ENCODE measurements at regions not wholly inside any gene's neighbourhood (a gene's known extent, or its start where the extent isn't known, plus 50 kb on each side); places are given as distances from the start of the nearest gene placed in this dataset.
"Not testable (repeated sequence)": the region's sequence is repeated elsewhere in the genome, so short reads cannot be mapped to it uniquely, and the experiment has no call there.

DNA sequence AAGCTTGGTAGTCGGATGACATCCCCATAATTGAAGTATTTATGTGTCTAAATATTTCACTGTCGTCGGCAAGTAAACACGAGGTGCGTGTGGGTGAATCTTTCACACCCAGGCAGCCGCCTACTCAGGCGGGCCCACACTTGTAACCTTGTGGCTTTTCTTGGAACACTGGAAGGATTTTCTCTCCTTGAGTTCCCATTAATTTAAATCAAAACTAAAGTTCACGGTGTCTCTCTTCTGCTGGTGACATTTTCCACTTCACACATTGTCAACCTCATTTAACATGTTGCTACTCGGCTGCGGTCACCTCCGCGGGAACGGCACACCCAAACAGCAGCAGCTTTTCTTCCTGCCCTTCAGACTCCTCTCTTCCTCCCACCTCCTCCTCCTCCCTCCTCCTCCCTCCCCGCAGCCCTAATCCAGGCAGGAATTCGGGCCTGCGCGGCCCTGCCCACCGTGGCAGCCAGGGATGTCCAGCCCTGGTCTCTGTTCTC is 336.6 kb downstream of the QKI start:
- intact Hi-C loops (cut with DNase I) = no loop called here
- H3K27me3 ChIP-seq (ENCODE audit: control insufficient read depth, insufficient read depth) = no peaks in the 10 kb centered on the region
- peak in 1 of 2 donors; percentile 25 for ATAC-seq
- peaks cover 4% of the 10 kb centered on the region for H3K4me1 ChIP-seq (ENCODE audit: control insufficient read depth, insufficient read depth, low read length)
- no peaks in the 10 kb centered on the region for H3K9me3 ChIP-seq (ENCODE audit: control insufficient read depth, low read length)
- peak in 1 of 3 donors; percentile 61 for DNase-seq
- no peak overlapping the region for H3K4me3 ChIP-seq (ENCODE audit: low read length)
- WGBS = 57% methylated on average over 18 of the region's 18 CpGs
- peak overlapping the region; percentile 24 for H3K27ac ChIP-seq (ENCODE audit: low read length)

DNA sequence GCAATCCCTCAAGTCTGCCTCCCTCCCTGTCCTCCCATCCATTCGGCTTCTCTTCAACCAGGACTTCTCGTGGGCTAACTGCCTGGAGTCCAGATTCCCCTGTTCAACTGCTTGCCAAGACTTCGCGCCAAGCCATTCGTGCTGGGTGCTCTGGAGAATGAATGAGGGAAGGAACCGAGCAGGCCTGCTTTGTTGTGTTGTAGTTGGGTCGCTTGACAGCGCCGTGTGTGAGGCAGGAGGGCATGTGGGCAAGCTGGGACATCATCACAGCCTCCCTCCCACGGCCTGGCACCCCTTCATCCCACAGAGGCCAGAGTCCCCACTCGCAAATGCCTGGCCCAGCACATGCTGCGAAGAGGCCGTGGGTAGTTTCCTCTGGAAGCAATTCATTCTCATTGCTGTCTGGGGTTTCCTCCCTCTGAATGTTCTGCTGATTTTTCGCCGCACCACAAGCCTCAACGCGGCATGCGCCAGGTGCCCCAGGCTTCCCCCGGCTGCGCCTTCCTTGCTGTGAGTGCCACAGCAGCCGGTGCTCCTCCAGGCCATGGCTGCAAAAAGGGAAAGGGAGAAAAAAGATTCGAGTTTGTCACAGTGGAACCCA is 336.0 kb downstream of the QKI start:
- Histone ChIP-seq H3K9me3 (ENCODE audit: control insufficient read depth, low read length) (no peaks in the 10 kb centered on the region), H3K27me3 (ENCODE audit: control insufficient read depth, insufficient read depth) (no peaks in the 10 kb centered on the region), H3K4me1 (ENCODE audit: control insufficient read depth, insufficient read depth, low read length) (peaks cover 4% of the 10 kb centered on the region), H3K27ac (ENCODE audit: low read length) (peak overlapping the region; percentile 24), H3K4me3 (ENCODE audit: low read length) (no peak overlapping the region)
- WGBS = 54% methylated on average over 22 of the region's 22 CpGs
- ATAC-seq (peak in 1 of 2 donors; percentile 9), DNase-seq (peak in 2 of 3 donors; percentile 24 to 63)
- intact Hi-C loops (cut with DNase I) = no loop called here

DNA sequence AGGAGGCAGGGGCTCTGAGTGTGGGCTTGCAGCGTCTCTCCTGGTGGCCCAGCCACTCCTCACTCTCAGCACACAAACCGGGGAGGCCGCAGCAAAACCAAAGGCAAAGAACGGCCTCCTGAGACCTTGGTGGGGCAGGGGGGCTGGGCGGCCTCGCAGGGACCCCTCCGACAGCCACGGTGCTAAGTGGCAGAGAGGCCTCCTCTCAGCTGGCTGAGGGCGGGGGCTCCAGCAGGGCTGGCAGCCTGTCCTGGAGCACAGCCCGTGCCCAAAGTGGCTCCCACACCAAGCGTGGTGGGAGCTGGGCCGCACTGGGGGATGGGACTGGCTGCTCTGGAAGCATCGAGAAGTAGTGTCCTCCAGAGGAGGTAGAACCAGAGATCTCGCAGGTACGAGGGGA is 334.4 kb downstream of the QKI start:
- ATAC-seq (peak in 1 of 2 donors; percentile 55), DNase-seq (peak; percentile 28 to 81 (median 67))
- Histone ChIP-seq H3K27ac (ENCODE audit: low read length) (peak overlapping the region; percentile 76), H3K9me3 (ENCODE audit: control insufficient read depth, low read length) (no peaks in the 10 kb centered on the region), H3K4me3 (ENCODE audit: low read length) (no peak overlapping the region), H3K27me3 (ENCODE audit: control insufficient read depth, insufficient read depth) (no peaks in the 10 kb centered on the region), H3K4me1 (ENCODE audit: control insufficient read depth, insufficient read depth, low read length) (peaks cover 7% of the 10 kb centered on the region)
- WGBS = 79% methylated on average over 15 of the region's 15 CpGs
- intact Hi-C loops (cut with DNase I) = loop anchor here in 1 of 4 donors (10.0 kb wide), 2 partner anchors 164 to 206 kb away; no protein-coding TSS in a partner anchor

DNA sequence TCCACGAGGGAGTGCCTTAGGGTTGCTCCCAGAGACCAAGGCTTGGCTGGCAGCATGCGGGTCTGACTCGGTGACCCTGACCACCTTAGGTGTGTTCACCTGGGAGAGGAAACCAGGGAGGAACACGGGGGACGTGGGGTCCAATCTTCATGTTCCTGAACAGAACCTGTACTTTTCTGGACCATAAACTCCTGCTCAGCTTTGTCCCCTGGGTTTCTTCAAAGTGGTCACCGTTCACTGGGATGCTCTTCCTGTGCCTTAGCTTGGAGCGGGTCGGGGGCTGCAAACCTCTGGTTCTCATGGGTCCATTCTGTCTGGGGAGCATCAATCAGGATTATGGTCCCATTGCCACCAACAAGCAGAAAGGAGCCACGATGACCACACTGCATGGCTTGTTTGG is 333.5 kb downstream of the QKI start:
- intact Hi-C loops (cut with DNase I) = loop anchor here in 1 of 4 donors (10.0 kb wide), 2 partner anchors 163 to 207 kb away; no protein-coding TSS in a partner anchor
- H3K27me3 ChIP-seq (ENCODE audit: control insufficient read depth, insufficient read depth) = no peaks in the 10 kb centered on the region
- DNase-seq (no peak), ATAC-seq (no peak)
- no peaks in the 10 kb centered on the region for H3K9me3 ChIP-seq (ENCODE audit: control insufficient read depth, low read length)
- H3K4me3 ChIP-seq (ENCODE audit: low read length) = no peak overlapping the region
- WGBS = 91% methylated on average over 9 of the region's 9 CpGs
- H3K4me1 ChIP-seq (ENCODE audit: control insufficient read depth, insufficient read depth, low read length) = peaks cover 7% of the 10 kb centered on the region
- H3K27ac ChIP-seq (ENCODE audit: low read length) = peak overlapping the region; percentile 55

DNA sequence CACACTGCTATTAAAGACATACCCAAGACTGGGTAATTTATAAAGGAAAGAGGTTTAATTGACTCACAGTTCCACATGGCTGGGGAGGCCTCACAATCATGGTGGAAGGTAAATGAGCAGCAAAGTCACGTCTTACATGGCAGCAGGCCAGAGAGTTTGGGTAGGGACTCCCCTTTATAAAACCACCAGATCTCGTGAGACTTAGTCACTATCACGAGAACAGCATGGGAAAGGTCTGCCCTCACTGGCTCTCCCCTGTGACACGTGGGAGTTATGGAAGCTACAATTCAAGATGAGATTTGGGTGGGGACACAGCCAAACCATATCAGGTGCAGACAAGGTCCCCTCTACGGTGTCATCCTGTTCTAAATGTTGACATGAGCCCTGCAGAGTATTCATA is 332.5 kb downstream of the QKI start:
- ATAC-seq; H3K4me3 ChIP-seq (ENCODE audit: low read length); H3K9me3 ChIP-seq (ENCODE audit: control insufficient read depth, low read length); H3K4me1 ChIP-seq (ENCODE audit: control insufficient read depth, insufficient read depth, low read length); DNase-seq; H3K27me3 ChIP-seq (ENCODE audit: control insufficient read depth, insufficient read depth): not testable (repeated sequence)
- WGBS = 46% methylated on average over 5 of the region's 5 CpGs
- intact Hi-C loops (cut with DNase I) = loop anchor here in 1 of 4 donors (10.0 kb wide), 2 partner anchors 162 to 208 kb away; no protein-coding TSS in a partner anchor
- H3K27ac ChIP-seq (ENCODE audit: low read length) = peak overlapping the region; percentile 37

DNA sequence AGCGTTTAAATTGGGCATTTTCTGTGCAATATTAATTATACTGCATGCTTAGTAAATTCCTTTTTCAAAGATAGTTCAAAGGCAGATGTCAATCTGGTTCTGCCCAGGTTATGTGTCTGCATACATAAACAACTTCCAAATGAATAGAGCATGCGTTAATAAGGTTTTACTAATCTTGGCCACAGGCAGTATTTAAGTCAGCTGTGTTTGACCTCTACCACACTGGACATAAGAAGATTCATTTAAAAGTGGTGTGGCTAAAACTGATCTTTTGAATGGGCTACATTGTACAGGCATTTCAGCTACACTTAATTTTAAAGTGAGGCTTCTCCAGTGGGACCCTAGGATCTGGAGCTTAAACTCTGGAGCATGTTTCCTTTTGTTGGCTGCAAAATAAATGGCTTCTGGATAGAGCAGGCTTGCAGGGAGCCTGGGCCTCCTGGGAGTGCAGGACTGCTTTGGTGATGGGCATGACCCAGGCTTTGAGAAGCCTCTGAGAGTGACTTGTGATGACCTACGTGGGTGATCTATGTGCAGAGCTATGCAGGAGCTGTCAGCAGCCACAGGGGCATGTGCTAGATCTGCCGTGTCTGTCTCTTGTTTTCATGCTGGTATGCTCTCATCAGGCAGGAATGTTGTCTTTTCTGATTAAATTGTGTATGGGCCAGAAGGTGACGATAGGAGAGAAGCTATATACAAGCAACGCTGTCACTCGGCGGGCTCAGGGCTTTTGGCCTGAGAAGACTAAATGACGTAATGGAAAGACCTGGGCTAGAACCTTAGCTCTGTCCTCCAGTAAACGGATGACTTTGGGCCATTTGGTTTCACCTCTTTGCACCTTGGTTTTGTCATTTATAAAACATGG is 331.2 kb downstream of the QKI start:
- 33% methylated on average over 10 of the region's 10 CpGs for WGBS
- Histone ChIP-seq H3K9me3 (ENCODE audit: control insufficient read depth, low read length) (no peaks in the 10 kb centered on the region), H3K27me3 (ENCODE audit: control insufficient read depth, insufficient read depth) (no peaks in the 10 kb centered on the region), H3K4me1 (ENCODE audit: control insufficient read depth, insufficient read depth, low read length) (peaks cover 7% of the 10 kb centered on the region), H3K27ac (ENCODE audit: low read length) (peak overlapping the region; percentile 34), H3K4me3 (ENCODE audit: low read length) (no peak overlapping the region)
- DNase-seq (peak; percentile 49 to 81 (median 65)), ATAC-seq (peak; percentile 87 to 91)
- intact Hi-C loops (cut with DNase I) = loop anchor here in 1 of 4 donors (10.0 kb wide), 2 partner anchors 161 to 209 kb away; no protein-coding TSS in a partner anchor

DNA sequence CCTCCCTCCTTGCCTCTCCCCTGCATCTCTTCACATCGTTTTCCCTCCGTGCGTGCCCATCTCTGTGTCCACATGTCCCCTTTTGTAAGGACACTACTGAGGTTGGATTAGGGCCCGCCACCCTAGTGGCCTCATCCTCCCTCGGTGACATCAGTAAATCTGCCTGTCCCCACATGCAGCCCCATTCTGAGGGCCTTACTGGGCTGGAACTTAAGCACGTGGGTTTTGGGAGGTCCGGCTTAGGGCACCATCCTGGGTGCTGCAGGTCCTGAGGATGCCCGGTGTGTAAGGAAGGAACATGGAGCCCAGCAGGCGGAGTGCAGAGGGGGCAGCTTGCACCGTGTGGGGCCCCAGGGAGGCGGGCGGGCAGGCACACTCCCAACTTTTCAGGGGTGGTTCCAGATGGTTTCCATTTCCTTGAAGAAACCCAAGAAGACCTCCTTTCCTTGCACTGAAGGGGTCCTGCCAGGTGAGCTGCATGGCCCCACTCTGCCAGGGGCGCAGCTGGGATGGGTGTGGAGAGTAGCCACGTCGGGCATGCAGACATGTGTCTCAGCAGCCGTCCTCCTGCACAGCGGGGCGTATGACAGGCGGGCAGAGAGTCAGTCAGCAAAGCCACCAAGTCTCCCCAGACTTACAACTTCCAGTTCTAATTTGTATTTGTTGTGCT is 329.9 kb downstream of the QKI start:
- no peak for ATAC-seq
- no peak overlapping the region for H3K27ac ChIP-seq (ENCODE audit: low read length)
- H3K4me3 ChIP-seq (ENCODE audit: low read length) = no peak overlapping the region
- 94% methylated on average over 19 of the region's 19 CpGs for WGBS
- DNase-seq = no peak
- no peaks in the 10 kb centered on the region for H3K27me3 ChIP-seq (ENCODE audit: control insufficient read depth, insufficient read depth)
- H3K4me1 ChIP-seq (ENCODE audit: control insufficient read depth, insufficient read depth, low read length) = peaks cover 7% of the 10 kb centered on the region
- H3K9me3 ChIP-seq (ENCODE audit: control insufficient read depth, low read length) = no peaks in the 10 kb centered on the region
- intact Hi-C loops (cut with DNase I) = loop anchor here in 1 of 4 donors (10.0 kb wide), 2 partner anchors 160 to 210 kb away; no protein-coding TSS in a partner anchor

DNA sequence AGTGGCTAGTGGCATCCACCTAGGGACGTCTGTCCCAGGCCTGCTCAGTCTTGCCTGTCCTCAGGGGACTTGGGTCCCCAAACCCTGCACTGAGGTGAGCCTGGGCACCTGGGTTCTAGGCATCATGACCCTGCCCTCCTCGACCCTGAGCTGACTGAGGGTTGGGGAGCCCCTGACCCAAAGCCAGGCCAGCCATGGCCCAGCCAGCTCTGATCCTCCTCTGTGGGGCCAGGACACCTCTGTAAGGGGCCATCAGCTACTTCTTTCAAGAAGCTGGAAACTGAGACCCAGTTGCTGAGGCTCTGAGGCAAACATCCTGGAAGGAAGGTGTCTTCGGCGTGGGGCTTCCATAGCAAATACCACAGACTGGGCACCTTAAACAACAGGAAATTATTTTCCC is 329.3 kb downstream of the QKI start:
- Histone ChIP-seq H3K4me1 (ENCODE audit: control insufficient read depth, insufficient read depth, low read length) (peaks cover 7% of the 10 kb centered on the region), H3K4me3 (ENCODE audit: low read length) (no peak overlapping the region), H3K27ac (ENCODE audit: low read length) (no peak overlapping the region), H3K9me3 (ENCODE audit: control insufficient read depth, low read length) (no peaks in the 10 kb centered on the region), H3K27me3 (ENCODE audit: control insufficient read depth, insufficient read depth) (no peaks in the 10 kb centered on the region)
- DNase-seq (no peak), ATAC-seq (no peak)
- WGBS = 94% methylated on average over 4 of the region's 4 CpGs
- intact Hi-C loops (cut with DNase I) = loop anchor here in 1 of 4 donors (10.0 kb wide), 2 partner anchors 159 to 211 kb away; no protein-coding TSS in a partner anchor

DNA sequence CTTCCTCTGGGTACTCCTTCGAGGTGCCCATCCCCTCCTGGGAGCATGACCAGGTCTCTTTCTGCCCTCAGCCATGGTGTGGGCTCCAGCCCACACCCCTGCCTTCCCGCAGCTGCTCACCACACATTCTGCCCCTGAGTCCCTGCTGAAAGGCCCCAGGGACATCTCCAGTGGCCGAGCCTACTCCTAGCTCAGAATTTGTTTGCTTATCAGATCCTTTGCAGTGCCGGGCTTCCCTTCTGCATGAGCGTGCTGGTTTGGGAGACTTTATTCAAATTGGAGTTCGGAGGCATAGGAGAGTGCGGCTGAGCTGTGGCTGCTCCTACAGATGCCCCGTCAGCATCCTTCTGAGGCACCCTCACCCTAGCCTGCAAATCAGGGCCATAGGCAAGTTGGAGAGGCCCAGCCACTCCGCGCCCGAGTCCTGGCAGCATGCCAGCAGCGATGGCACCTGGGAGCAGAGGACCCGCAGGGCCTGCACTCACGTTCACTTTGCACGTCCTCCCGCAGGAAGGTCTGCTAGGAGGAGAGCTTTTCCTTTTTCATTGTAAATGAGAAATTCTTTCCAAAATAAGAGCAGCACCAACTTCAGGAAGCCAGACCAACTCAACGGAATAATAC is 327.3 kb downstream of the QKI start:
- intact Hi-C loops (cut with DNase I) = loop anchor here in 1 of 4 donors (10.0 kb wide), 2 partner anchors 157 to 213 kb away; no protein-coding TSS in a partner anchor
- Histone ChIP-seq H3K4me1 (ENCODE audit: control insufficient read depth, insufficient read depth, low read length) (peaks cover 7% of the 10 kb centered on the region), H3K27ac (ENCODE audit: low read length) (no peak overlapping the region), H3K9me3 (ENCODE audit: control insufficient read depth, low read length) (no peaks in the 10 kb centered on the region), H3K4me3 (ENCODE audit: low read length) (no peak overlapping the region), H3K27me3 (ENCODE audit: control insufficient read depth, insufficient read depth) (no peaks in the 10 kb centered on the region)
- no peak for ATAC-seq
- 60% methylated on average over 17 of the region's 17 CpGs for WGBS
- DNase-seq = peak in 1 of 3 donors; percentile 65

DNA sequence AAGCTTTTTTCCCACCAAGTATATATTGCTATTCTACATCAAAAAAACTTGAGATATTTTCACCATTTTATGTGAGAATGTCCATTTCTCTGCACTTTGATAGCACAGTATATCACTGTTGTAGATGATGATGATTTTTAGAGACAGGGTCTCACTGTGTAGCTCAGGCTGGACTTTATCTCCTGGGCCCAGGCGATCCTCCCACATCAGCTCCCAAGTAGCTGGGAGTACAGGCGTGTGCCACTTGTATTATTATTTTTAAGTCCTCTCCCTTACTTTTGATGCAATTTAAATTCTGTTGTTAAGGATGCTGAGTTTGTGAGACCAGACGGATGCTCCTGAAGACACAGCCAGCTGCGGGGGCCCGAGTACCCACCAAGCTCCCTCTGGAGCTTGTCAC is 326.8 kb downstream of the QKI start:
- no peak overlapping the region for H3K4me3 ChIP-seq (ENCODE audit: low read length)
- ATAC-seq = no peak
- peaks cover 7% of the 10 kb centered on the region for H3K4me1 ChIP-seq (ENCODE audit: control insufficient read depth, insufficient read depth, low read length)
- 97% methylated on average over 5 of the region's 5 CpGs for WGBS
- no peaks in the 10 kb centered on the region for H3K27me3 ChIP-seq (ENCODE audit: control insufficient read depth, insufficient read depth)
- DNase-seq = no peak
- H3K27ac ChIP-seq (ENCODE audit: low read length) = no peak overlapping the region
- intact Hi-C loops (cut with DNase I) = loop anchor here in 1 of 4 donors (10.0 kb wide), 2 partner anchors 157 to 213 kb away; no protein-coding TSS in a partner anchor
- H3K9me3 ChIP-seq (ENCODE audit: control insufficient read depth, low read length) = no peaks in the 10 kb centered on the region

All from right cardiac atrium (tissue), 5 donors.